IMR-90 (cell line): ENCODE measurements at regions not wholly inside any gene's neighbourhood (a gene's known extent, or its start where the extent isn't known, plus 50 kb on each side); places are given as distances from the start of the nearest gene placed in this dataset.

Source experiments
- ATAC-seq: fragments of 200-7000 bp; cut with Tn5 transposase; 2 replicates; pipeline ENCODE4 v1.9.1; 2020; ENCODE audit warnings: low read depth, mild to moderate bottlenecking, moderate library complexity
- BruUV-seq: library from RNA; stranded (reverse); fragments of 400-500 nt; replicated peaks from 2 replicates; lab custom pipeline; 2021; lab: Mats Ljungman, UMichigan
- CTCF ChIA-PET: fragments of 300-600 bp; formaldehyde crosslinking; extraction: SDS; loops from one replicate; lab custom pipeline; 2021; ENCODE audit warnings: antibody characterized with exemption; lab: Yijun Ruan, JAX
- POLR2A ChIA-PET: fragments of 300-600 bp; sonication (Branson Sonifier 250); formaldehyde crosslinking; loops from one replicate; lab custom pipeline; 2022; ENCODE audit warnings: antibody characterized with exemption; ENCODE audit not compliant: unreplicated experiment; lab: Charles Lee
- DNase-seq: peaks from one replicate; pipeline ENCODE4 v3.0.0; 2013
- H2AFZ ChIP-seq: replicated peaks from 2 replicates; pipeline ENCODE3; 2013; ENCODE audit warnings: low read length, mild to moderate bottlenecking; ENCODE audit not compliant: poor library complexity
- H2AK5ac ChIP-seq: 2 replicates; pipeline ENCODE4 v1.6.1; 2013; ENCODE audit warnings: low read depth, low read length, inconsistent platforms
- H2AK9ac ChIP-seq: replicated peaks from 2 replicates; pipeline ENCODE3; 2013; ENCODE audit warnings: mild to moderate bottlenecking, low read depth, low read length, moderate library complexity; ENCODE audit not compliant: poor library complexity
- H2BK120ac ChIP-seq: 2 replicates; pipeline ENCODE4 v1.6.1; 2013; ENCODE audit warnings: low read depth, low read length, inconsistent platforms
- H2BK15ac ChIP-seq: 3 replicates; pipeline ENCODE4 v1.6.1; 2013; ENCODE audit warnings: low read depth, low read length, inconsistent platforms
- H2BK20ac ChIP-seq: 2 replicates; pipeline ENCODE4 v1.6.1; 2013; ENCODE audit warnings: low read depth, mild to moderate bottlenecking, inconsistent platforms, low read length, moderate library complexity
- H2BK5ac ChIP-seq: 2 replicates; pipeline ENCODE4 v1.6.1; 2013; ENCODE audit warnings: mild to moderate bottlenecking, low read depth, low read length, inconsistent platforms; ENCODE audit not compliant: poor library complexity, severe bottlenecking
- H3K14ac ChIP-seq: replicated peaks from 2 replicates; pipeline ENCODE4 v1.6.1; 2013; ENCODE audit warnings: low read depth, low read length, inconsistent platforms
- H3K18ac ChIP-seq: 2 replicates; pipeline ENCODE4 v1.6.1; 2013; ENCODE audit warnings: low read depth, low read length, control low read depth
- H3K23ac ChIP-seq: 2 replicates; pipeline ENCODE4 v1.6.1; 2013; ENCODE audit warnings: low read depth, low read length, inconsistent platforms
- H3K27ac ChIP-seq: 2 replicates; pipeline ENCODE4 v1.5.1; 2013; ENCODE audit warnings: mild to moderate bottlenecking, control low read depth, low read length; ENCODE audit not compliant: insufficient read depth
- H3K27me3 ChIP-seq: 2 replicates; pipeline ENCODE4 v1.6.1; 2013; ENCODE audit warnings: low read length; ENCODE audit not compliant: control insufficient read depth, insufficient read depth
- H3K36me3 ChIP-seq: 2 replicates; pipeline ENCODE4 v1.6.1; 2013; ENCODE audit warnings: low read length, mixed read lengths; ENCODE audit not compliant: control insufficient read depth, insufficient read depth
- H3K4ac ChIP-seq: 2 replicates; pipeline ENCODE4 v1.6.1; 2013; ENCODE audit warnings: low read depth, low read length, inconsistent platforms
- H3K4me1 ChIP-seq: 2 replicates; pipeline ENCODE4 v1.6.1; 2013; ENCODE audit warnings: low read length, mixed read lengths; ENCODE audit not compliant: control insufficient read depth, insufficient read depth
- H3K4me2 ChIP-seq: 2 replicates; pipeline ENCODE4 v1.6.1; 2013; ENCODE audit warnings: low read depth, mild to moderate bottlenecking, control low read depth, low read length, moderate library complexity
- H3K4me3 ChIP-seq: 2 replicates; pipeline ENCODE4 v1.5.1; 2013; ENCODE audit warnings: low read depth, mild to moderate bottlenecking, control low read depth, low read length, moderate library complexity; ENCODE audit not compliant: insufficient read depth
- H3K56ac ChIP-seq: 2 replicates; pipeline ENCODE4 v1.6.1; 2013; ENCODE audit warnings: low read length, inconsistent platforms; ENCODE audit not compliant: insufficient read depth; ENCODE audit errors: extremely low read depth
- H3K79me1 ChIP-seq, 2 experiments: 2 replicates each; pipeline ENCODE4 v1.6.1; 2013; ENCODE audit warnings: low read length in 2 of 2, inconsistent platforms in 1 of 2, low read depth in 1 of 2
- H3K9ac ChIP-seq: 2 replicates; pipeline ENCODE4 v1.6.1; 2013; ENCODE audit warnings: low read depth, low read length, control low read depth
- H3K9me1 ChIP-seq: 2 replicates; pipeline ENCODE4 v1.6.1; 2013; ENCODE audit warnings: low read length, inconsistent platforms; ENCODE audit not compliant: insufficient read depth
- H3K9me3 ChIP-seq: 2 replicates; pipeline ENCODE4 v1.6.1; 2013; ENCODE audit warnings: low read length; ENCODE audit not compliant: control insufficient read depth, insufficient read depth
- H4K20me1 ChIP-seq: 2 replicates; pipeline ENCODE4 v1.6.1; 2013; ENCODE audit warnings: low read length, inconsistent platforms; ENCODE audit not compliant: insufficient read depth
- H4K5ac ChIP-seq: 2 replicates; pipeline ENCODE4 v1.6.1; 2013; ENCODE audit warnings: mild to moderate bottlenecking, low read depth, low read length, control low read depth
- H4K8ac ChIP-seq, 2 experiments: 2 replicates each; pipeline ENCODE4 v1.6.1; 2013; ENCODE audit warnings: low read depth in 2 of 2, low read length in 2 of 2, control low read depth in 1 of 2, inconsistent platforms in 1 of 2
- H4K91ac ChIP-seq: 2 replicates; pipeline ENCODE4 v1.6.1; 2013; ENCODE audit warnings: low read depth, low read length, inconsistent platforms; ENCODE audit not compliant: insufficient read depth
- BHLHE40 ChIP-seq: fragments of 150-350 bp; IDR thresholded peaks from 2 replicates; pipeline ENCODE4 v1.6.1; 2016; ENCODE audit warnings: mild to moderate bottlenecking, low read depth, low read length
- CEBPB ChIP-seq: IDR thresholded peaks from 2 replicates; pipeline ENCODE4 v1.6.1; 2012; ENCODE audit warnings: low read depth, low read length, improper control_type of control experiment
- CHD1 ChIP-seq: IDR thresholded peaks from 2 replicates; pipeline ENCODE4 v1.6.1; 2012; ENCODE audit warnings: low read depth, low read length, improper control_type of control experiment
- ELK1 ChIP-seq: fragments of 150-350 bp; IDR thresholded peaks from 2 replicates; pipeline ENCODE4 v1.6.1; 2016; ENCODE audit warnings: low read depth, mild to moderate bottlenecking, low read length, moderate library complexity, borderline replicate concordance
- FOS ChIP-seq: fragments of 150-350 bp; IDR thresholded peaks from 2 replicates; pipeline ENCODE4 v1.6.1; 2016; ENCODE audit warnings: low read depth, low read length
- MAFK ChIP-seq: IDR thresholded peaks from 2 replicates; pipeline ENCODE4 v1.6.1; 2012; ENCODE audit warnings: low read depth, low read length, improper control_type of control experiment
- MAZ ChIP-seq: IDR thresholded peaks from 2 replicates; pipeline ENCODE4 v1.6.1; 2012; ENCODE audit warnings: low read depth, mild to moderate bottlenecking, low read length, improper control_type of control experiment, moderate library complexity, borderline replicate concordance
- MXI1 ChIP-seq: IDR thresholded peaks from 2 replicates; pipeline ENCODE4 v1.6.1; 2012; ENCODE audit warnings: low read depth, mild to moderate bottlenecking, low read length, moderate library complexity, borderline replicate concordance
- NFE2L2 ChIP-seq: fragments of 150-350 bp; IDR thresholded peaks from 2 replicates; pipeline ENCODE4 v1.6.1; 2016; ENCODE audit warnings: low read depth, mild to moderate bottlenecking, low read length
- POLR2A ChIP-seq: IDR thresholded peaks from 2 replicates; pipeline ENCODE4 v1.6.1; 2012; ENCODE audit warnings: mild to moderate bottlenecking, low read depth, low read length
- RAD21 ChIP-seq: IDR thresholded peaks from 2 replicates; pipeline ENCODE4 v1.6.1; 2012; ENCODE audit warnings: low read length, improper control_type of control experiment
- RCOR1 ChIP-seq: IDR thresholded peaks from 2 replicates; pipeline ENCODE4 v1.6.1; 2012; ENCODE audit warnings: mild to moderate bottlenecking, low read length, improper control_type of control experiment; ENCODE audit not compliant: insufficient replicate concordance
- RFX5 ChIP-seq: IDR thresholded peaks from 2 replicates; pipeline ENCODE4 v1.8.0; 2012; ENCODE audit warnings: low read depth, mild to moderate bottlenecking, low read length, moderate library complexity
- SMC3 ChIP-seq: fragments of 150-350 bp; IDR thresholded peaks from 2 replicates; pipeline ENCODE4 v1.6.1; 2016; ENCODE audit warnings: low read depth, mild to moderate bottlenecking, antibody characterized with exemption, low read length, moderate library complexity
- WGBS, 2 experiments: methylation state at CpG; one replicate each; pipeline versions ENCODE4 v1.1.5 to v1.1.7; 2013; ENCODE audit warnings: missing lambda C conversion rate in 2 of 2; ENCODE audit not compliant: insufficient read length in 1 of 2; ENCODE audit errors: extremely low coverage in 2 of 2; 5-methylcytosine and 5-hydroxymethylcytosine counted together
- dilution Hi-C: fragments of 300-500 bp; cut with HindIII; formaldehyde crosslinking; loops from one replicate; pipeline ENCODE4 v1.14.3; 2018; ENCODE audit warnings: low sequenced_read_pairs; ENCODE audit not compliant: unreplicated experiment
- in situ Hi-C: fragments of 300-500 bp; cut with MboI; formaldehyde crosslinking; loops from 3 replicates; pipeline ENCODE4 v1.14.3; 2019; ENCODE audit warnings: low sequenced_read_pairs, inconsistent platforms, mixed read lengths
- intact Hi-C: fragments of 100-400 bp; cut with micrococcal nuclease; formaldehyde crosslinking; loops from 2 replicates; pipeline ENCODE4 v1.10.0; 2022
- TF ChIP-seq, protein P1 (sequence below): fragments of 150-350 bp; IDR thresholded peaks from 2 replicates; pipeline ENCODE4 v1.6.1; 2017; ENCODE audit warnings: mild to moderate bottlenecking, antibody characterized with exemption, low read length, low read depth
- TF ChIP-seq, protein P2 (sequence below): conservative IDR thresholded peaks from 2 replicates; pipeline ENCODE4 v1.5.1; 2012; ENCODE audit warnings: mild to moderate bottlenecking, low read depth, low read length, improper control_type of control experiment

DNA sequence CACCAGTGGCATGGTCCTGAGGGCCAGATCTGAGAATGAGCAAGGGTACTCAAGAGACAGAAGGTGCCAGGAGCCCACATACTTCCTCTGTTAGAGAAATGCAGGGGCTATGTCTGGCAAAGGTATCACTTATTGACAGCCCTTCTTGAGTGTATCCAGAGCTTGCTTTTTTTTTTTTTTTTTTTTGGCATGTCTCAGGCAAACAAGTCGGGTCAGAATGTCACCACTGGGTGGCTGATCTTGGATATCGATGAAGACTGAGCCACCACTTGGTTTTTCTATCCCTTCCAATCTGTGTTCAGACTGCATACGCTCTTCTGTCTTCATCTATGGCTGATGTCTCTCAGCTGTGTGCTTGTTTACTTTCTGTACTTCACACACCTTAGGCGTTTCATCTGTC lies 363.4 kb upstream of the C2CD4B start:
- DNase-seq (no peak), ATAC-seq (no peak)
- POLR2A ChIA-PET = no interaction called here
- Histone ChIP-seq H4K91ac (no peak overlapping the region), H2AK9ac (no peak overlapping the region), H3K23ac (no peak overlapping the region), H4K20me1 (no peaks in the 10 kb centered on the region), H3K36me3 (no peaks in the 10 kb centered on the region), H2BK15ac (0 out of 3 replicates have a peak overlapping the region, but pooled peaks have one; percentile 19), H3K4me1 (peaks cover 10% of the 10 kb centered on the region), H3K27me3 (no peaks in the 10 kb centered on the region), H3K27ac (no peak overlapping the region), H2AK5ac (0 out of 2 replicates have a peak overlapping the region, but pooled peaks have one; percentile 0), H3K56ac (no peak overlapping the region), H3K14ac (no peak overlapping the region), H3K4me2 (no peak overlapping the region), H2AFZ (no peak overlapping the region), H3K18ac (0 out of 2 replicates have a peak overlapping the region, but pooled peaks have one; percentile 64), H3K4me3 (no peak overlapping the region), H3K9me3 (no peaks in the 10 kb centered on the region), H3K9ac (no peak overlapping the region), H4K8ac (no peak overlapping the region), H4K5ac (no peak overlapping the region), H2BK20ac (no peak overlapping the region), H2BK5ac (no peak overlapping the region), H3K9me1 (no peaks in the 10 kb centered on the region), H3K79me1 (peaks cover 0 to 5% of the 10 kb centered on the region in 2 experiments; a peak in 2 of 4 replicates), H3K4ac (no peak overlapping the region), H2BK120ac (no peak overlapping the region)
- 57% methylated on average over 3 of the region's 4 CpGs; no CpG with 5 or more reads in 1 of the 2 experiments for WGBS, 2 experiments
- in situ Hi-C loops = no loop called here
- TF ChIP-seq, protein P1, sequence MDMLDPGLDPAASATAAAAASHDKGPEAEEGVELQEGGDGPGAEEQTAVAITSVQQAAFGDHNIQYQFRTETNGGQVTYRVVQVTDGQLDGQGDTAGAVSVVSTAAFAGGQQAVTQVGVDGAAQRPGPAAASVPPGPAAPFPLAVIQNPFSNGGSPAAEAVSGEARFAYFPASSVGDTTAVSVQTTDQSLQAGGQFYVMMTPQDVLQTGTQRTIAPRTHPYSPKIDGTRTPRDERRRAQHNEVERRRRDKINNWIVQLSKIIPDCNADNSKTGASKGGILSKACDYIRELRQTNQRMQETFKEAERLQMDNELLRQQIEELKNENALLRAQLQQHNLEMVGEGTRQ = no peak
- TF ChIP-seq FOS (no peak), MXI1 (no peak), RCOR1 (no peak), NFE2L2 (no peak), CEBPB (no peak), MAFK (no peak), POLR2A (no peak), RFX5 (no peak), BHLHE40 (no peak), MAZ (no peak), SMC3 (no peak), CHD1 (no peak), RAD21 (no peak), ELK1 (no peak)
- TF ChIP-seq, protein P2, sequence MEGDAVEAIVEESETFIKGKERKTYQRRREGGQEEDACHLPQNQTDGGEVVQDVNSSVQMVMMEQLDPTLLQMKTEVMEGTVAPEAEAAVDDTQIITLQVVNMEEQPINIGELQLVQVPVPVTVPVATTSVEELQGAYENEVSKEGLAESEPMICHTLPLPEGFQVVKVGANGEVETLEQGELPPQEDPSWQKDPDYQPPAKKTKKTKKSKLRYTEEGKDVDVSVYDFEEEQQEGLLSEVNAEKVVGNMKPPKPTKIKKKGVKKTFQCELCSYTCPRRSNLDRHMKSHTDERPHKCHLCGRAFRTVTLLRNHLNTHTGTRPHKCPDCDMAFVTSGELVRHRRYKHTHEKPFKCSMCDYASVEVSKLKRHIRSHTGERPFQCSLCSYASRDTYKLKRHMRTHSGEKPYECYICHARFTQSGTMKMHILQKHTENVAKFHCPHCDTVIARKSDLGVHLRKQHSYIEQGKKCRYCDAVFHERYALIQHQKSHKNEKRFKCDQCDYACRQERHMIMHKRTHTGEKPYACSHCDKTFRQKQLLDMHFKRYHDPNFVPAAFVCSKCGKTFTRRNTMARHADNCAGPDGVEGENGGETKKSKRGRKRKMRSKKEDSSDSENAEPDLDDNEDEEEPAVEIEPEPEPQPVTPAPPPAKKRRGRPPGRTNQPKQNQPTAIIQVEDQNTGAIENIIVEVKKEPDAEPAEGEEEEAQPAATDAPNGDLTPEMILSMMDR = no peak
- CTCF ChIA-PET = interaction anchor here (0.6 kb wide), 1 partner anchor 120 kb away, joined by 3 read pairs; no protein-coding TSS in a partner anchor
- intact Hi-C loops = no loop called here
- dilution Hi-C loops = no loop called here
- no TSS peak for BruUV-seq
